Smooth muscle cell (in vitro differentiated cells): ENCODE measurements at regions not wholly inside any gene's neighbourhood (a gene's known extent, or its start where the extent isn't known, plus 50 kb on each side); places are given as distances from the start of the nearest gene placed in this dataset.
A peak's percentile ranks its signal among the peaks of the same experiment; 100 is the strongest.

Experiments used
- DNase-seq: peaks from one replicate; lab custom pipeline; 2025; ENCODE audit not compliant: unreplicated experiment; lab: John Stamatoyannopoulos, UW
- H2AFZ ChIP-seq: fragments of 200-600 bp; sonication (generic); 2 replicates; pipeline ENCODE4 v1.6.0; 2016; ENCODE audit warnings: antibody characterized with exemption, low read depth, mild to moderate bottlenecking
- H3F3A ChIP-seq: fragments of 200-600 bp; sonication (generic); 2 replicates; pipeline ENCODE4 v1.6.0; 2017; ENCODE audit warnings: antibody characterized with exemption, low read depth
- H3K27ac ChIP-seq: fragments of 200-600 bp; sonication (generic); 2 replicates; pipeline ENCODE4 v1.5.1; 2016; ENCODE audit warnings: low read depth, mild to moderate bottlenecking
- H3K27me3 ChIP-seq: fragments of 200-600 bp; sonication (generic); 2 replicates; pipeline ENCODE4 v1.6.1; 2016; ENCODE audit warnings: low read depth, mild to moderate bottlenecking
- H3K36me3 ChIP-seq: fragments of 200-600 bp; sonication (generic); 2 replicates; pipeline ENCODE4 v1.5.1; 2016; ENCODE audit warnings: low read depth
- H3K4me1 ChIP-seq: fragments of 200-600 bp; sonication (generic); 2 replicates; pipeline ENCODE4 v1.5.1; 2016; ENCODE audit warnings: low read depth
- H3K4me2 ChIP-seq: fragments of 200-600 bp; sonication (generic); 2 replicates; pipeline ENCODE4 v1.6.0; 2016; ENCODE audit warnings: mild to moderate bottlenecking
- H3K4me3 ChIP-seq: fragments of 200-600 bp; sonication (generic); 2 replicates; pipeline ENCODE4 v1.5.1; 2016; ENCODE audit warnings: mild to moderate bottlenecking
- H3K79me2 ChIP-seq: fragments of 200-600 bp; sonication (generic); 2 replicates; pipeline ENCODE4 v1.6.0; 2016; ENCODE audit warnings: low read depth, mild to moderate bottlenecking
- H3K9ac ChIP-seq: fragments of 200-600 bp; sonication (generic); 2 replicates; pipeline ENCODE4 v1.6.0; 2016; ENCODE audit warnings: low read depth
- H3K9me3 ChIP-seq: fragments of 200-600 bp; sonication (generic); replicated peaks from 2 replicates; pipeline ENCODE4 v1.5.1; 2016; ENCODE audit warnings: low read depth
- H4K20me1 ChIP-seq: fragments of 200-600 bp; sonication (generic); 2 replicates; pipeline ENCODE4 v1.6.0; 2016; ENCODE audit warnings: low read depth
- WGBS: methylation state at CpG from one replicate; pipeline ENCODE4 v1.1.7; 2016; ENCODE audit warnings: low lambda C conversion rate; 5-methylcytosine and 5-hydroxymethylcytosine counted together
- TF ChIP-seq, protein P1 (sequence below): fragments of 200-600 bp; sonication (generic); IDR thresholded peaks from 2 replicates; pipeline ENCODE4 v1.5.1; 2017; ENCODE audit warnings: borderline replicate concordance, mild to moderate bottlenecking, antibody characterized with exemption; ENCODE audit not compliant: insufficient read depth, poor library complexity, severe bottlenecking

DNA sequence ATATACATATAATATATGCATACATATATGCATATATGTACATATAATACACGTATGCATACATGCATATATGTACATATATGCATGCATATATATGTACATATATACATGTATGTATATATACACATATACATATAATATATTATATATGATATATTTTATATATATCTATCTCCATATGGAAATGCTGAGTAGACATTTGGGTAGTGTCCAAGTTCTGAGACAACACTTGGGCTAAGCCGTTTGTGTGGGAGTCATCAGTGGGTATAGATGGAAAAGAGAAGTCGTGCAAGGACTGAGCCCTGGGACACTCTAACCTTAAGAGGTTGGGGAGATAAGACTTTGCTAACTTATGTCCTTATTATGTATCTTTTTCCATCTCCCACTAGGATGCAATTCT is 165.2 kb upstream of the PODXL start:
- peaks cover 6% of the 10 kb centered on the region for H3K4me1 ChIP-seq
- no peaks in the 10 kb centered on the region for H4K20me1 ChIP-seq
- 60% methylated on average over 3 of the region's 3 CpGs for WGBS
- TF ChIP-seq, protein P1, sequence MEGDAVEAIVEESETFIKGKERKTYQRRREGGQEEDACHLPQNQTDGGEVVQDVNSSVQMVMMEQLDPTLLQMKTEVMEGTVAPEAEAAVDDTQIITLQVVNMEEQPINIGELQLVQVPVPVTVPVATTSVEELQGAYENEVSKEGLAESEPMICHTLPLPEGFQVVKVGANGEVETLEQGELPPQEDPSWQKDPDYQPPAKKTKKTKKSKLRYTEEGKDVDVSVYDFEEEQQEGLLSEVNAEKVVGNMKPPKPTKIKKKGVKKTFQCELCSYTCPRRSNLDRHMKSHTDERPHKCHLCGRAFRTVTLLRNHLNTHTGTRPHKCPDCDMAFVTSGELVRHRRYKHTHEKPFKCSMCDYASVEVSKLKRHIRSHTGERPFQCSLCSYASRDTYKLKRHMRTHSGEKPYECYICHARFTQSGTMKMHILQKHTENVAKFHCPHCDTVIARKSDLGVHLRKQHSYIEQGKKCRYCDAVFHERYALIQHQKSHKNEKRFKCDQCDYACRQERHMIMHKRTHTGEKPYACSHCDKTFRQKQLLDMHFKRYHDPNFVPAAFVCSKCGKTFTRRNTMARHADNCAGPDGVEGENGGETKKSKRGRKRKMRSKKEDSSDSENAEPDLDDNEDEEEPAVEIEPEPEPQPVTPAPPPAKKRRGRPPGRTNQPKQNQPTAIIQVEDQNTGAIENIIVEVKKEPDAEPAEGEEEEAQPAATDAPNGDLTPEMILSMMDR: no peak
- H2AFZ ChIP-seq: no peak overlapping the region
- DNase-seq: no peak
- peak overlapping the region; percentile 2 for H3K27ac ChIP-seq
- no peaks in the 10 kb centered on the region for H3K9me3 ChIP-seq
- no peaks in the 10 kb centered on the region for H3K27me3 ChIP-seq
- H3K9ac ChIP-seq: no peak overlapping the region
- H3K4me2 ChIP-seq: no peak overlapping the region
- H3F3A ChIP-seq: no peaks in the 10 kb centered on the region
- H3K4me3 ChIP-seq: no peak overlapping the region
- H3K36me3 ChIP-seq: no peaks in the 10 kb centered on the region
- no peaks in the 10 kb centered on the region for H3K79me2 ChIP-seq

DNA sequence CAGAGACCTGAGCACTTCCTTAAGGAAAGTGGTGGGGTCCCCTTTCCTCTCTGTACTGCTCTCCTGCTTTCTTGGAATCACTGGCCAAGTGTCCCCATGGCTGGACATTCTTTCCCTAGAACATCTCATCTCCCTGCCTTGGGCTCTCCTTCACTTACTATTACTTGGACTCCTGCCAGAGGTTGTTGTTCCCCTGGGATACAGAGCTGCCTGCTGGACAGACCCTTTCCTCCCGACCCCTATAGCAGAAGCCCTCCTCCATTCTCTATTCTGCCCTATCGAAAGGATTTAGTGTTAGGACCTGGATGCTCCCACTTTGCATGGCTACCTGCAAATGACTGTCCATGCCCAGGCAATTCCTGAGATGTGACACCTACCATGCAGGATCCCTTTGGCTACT is 164.3 kb upstream of the PODXL start:
- Histone ChIP-seq H3K9ac (no peak overlapping the region), H3K4me1 (peaks cover 6% of the 10 kb centered on the region), H3K4me3 (no peak overlapping the region), H2AFZ (no peak overlapping the region), H3K9me3 (no peaks in the 10 kb centered on the region), H4K20me1 (no peaks in the 10 kb centered on the region), H3F3A (no peaks in the 10 kb centered on the region), H3K4me2 (no peak overlapping the region), H3K27me3 (no peaks in the 10 kb centered on the region), H3K27ac (no peak overlapping the region), H3K36me3 (no peaks in the 10 kb centered on the region), H3K79me2 (no peaks in the 10 kb centered on the region)
- no peak for DNase-seq
- TF ChIP-seq, protein P1: no peak
- WGBS: 98% methylated on average over 2 of the region's 2 CpGs

DNA sequence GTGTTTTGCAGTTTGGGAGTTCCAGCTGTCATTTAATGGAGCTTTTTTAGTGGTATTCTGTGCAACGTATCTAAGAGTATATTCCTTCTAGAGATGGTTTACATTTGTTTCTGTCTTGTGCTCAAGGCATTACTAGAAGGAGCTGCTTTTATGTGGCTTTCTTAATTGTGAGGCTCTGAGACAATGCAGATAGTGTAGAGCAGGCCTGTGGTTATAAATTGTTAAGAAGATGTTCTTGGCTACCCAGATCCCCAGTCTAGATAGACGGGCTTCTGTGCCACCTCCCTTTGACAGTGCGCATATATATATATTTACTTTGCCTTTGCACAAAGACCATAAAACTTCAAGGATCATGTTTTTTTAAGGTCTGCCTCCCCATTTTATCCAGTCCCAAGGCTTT is 160.8 kb upstream of the PODXL start:
- Histone ChIP-seq H3K27ac (no peak overlapping the region), H3F3A (no peaks in the 10 kb centered on the region)

DNA sequence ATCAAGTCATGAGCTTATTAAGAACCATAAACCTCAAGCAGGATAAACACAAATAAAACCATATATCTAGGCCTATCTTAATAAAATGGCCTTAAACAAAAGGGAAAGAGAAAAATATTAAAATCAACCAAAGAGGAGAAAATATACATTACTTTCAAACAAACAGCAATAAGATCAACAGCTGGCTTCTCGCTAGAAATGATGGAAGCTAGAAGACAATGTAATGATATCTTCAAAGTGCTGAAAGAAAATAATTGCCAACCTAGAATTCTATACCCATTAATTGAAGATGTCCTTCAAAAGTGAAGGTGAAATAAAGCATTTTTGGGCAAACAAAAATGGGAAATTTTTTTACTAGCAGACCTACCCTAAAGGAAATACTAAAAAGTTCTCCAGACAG is 142.9 kb upstream of the PODXL start:
- no peaks in the 10 kb centered on the region for H3K4me1 ChIP-seq

More for the DNA sequence above, 160.8 kb upstream of the PODXL start:
- Histone ChIP-seq H3K9me3 (no peaks in the 10 kb centered on the region), H3K4me1 (no peaks in the 10 kb centered on the region), H4K20me1 (no peaks in the 10 kb centered on the region), H3K9ac (no peak overlapping the region), H3K27me3 (no peaks in the 10 kb centered on the region), H3K4me2 (no peak overlapping the region), H3K36me3 (no peaks in the 10 kb centered on the region), H2AFZ (no peak overlapping the region), H3K79me2 (no peaks in the 10 kb centered on the region), H3K4me3 (no peak overlapping the region)
- 55% methylated on average over 3 of the region's 3 CpGs for WGBS
- no peak for DNase-seq
- TF ChIP-seq, protein P1: no peak

More for the DNA sequence above, 142.9 kb upstream of the PODXL start:
- H3F3A ChIP-seq: no peaks in the 10 kb centered on the region
- H3K9me3 ChIP-seq: no peaks in the 10 kb centered on the region
- no peak overlapping the region for H3K27ac ChIP-seq
- H3K9ac ChIP-seq: no peak overlapping the region
- no peak overlapping the region for H3K4me2 ChIP-seq
- H3K36me3 ChIP-seq: no peaks in the 10 kb centered on the region
- no peaks in the 10 kb centered on the region for H3K79me2 ChIP-seq
- no peak overlapping the region for H2AFZ ChIP-seq
- H3K4me3 ChIP-seq: no peak overlapping the region
- TF ChIP-seq, protein P1: no peak
- WGBS: 100% methylated on average over 1 of the region's 1 CpG
- H3K27me3 ChIP-seq: no peaks in the 10 kb centered on the region
- no peaks in the 10 kb centered on the region for H4K20me1 ChIP-seq
- DNase-seq: no peak
